GM21576 (cell line): ENCODE measurements at regions not wholly inside any gene's neighbourhood (a gene's known extent, or its start where the extent isn't known, plus 50 kb on each side); places are given as distances from the start of the nearest gene placed in this dataset.

Experiments used
- ATAC-seq: cut with Tn5 transposase; IDR thresholded peaks from one replicate; pipeline ENCODE4 v1.9.1; 2021; ENCODE audit warnings: mild to moderate bottlenecking, moderate library complexity; ENCODE audit not compliant: unreplicated experiment

- no peak for ATAC-seq
Measured at GRCh38 chr20:39547546-39548408, 585.6 kb downstream of the DHX35 start.

DNA sequence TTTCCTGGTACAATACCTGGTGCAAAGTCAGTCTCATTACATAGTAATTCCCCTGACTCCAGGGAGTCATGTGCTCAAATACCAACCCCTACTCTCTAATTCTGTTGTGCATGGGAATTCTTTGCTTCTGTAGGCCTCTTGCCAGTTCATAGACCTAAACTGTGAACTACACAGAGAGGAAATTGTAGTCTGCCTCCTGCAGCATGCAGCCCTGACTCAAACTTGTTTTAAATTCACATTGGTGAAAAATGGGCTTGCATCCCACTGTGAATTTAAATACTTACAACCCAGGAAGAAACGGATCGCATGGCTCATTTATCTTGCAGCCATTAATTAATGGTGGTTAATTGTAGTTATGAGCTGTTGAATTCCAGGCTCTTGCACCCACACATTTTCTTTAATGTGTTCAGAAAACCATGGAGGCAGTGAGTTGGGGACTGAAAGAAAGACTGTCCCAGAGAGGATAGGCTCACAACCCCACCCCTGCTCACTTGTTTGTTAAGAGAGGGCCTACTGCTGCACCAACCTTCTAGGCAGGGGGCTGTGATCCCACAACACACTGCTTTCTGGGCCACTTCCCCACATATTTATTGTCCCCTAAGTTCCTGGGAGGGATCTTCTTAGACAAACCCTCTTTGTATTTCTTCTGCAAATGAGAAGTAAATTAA is 579.1 kb downstream of the DHX35 start:
- ATAC-seq, result no peak

DNA sequence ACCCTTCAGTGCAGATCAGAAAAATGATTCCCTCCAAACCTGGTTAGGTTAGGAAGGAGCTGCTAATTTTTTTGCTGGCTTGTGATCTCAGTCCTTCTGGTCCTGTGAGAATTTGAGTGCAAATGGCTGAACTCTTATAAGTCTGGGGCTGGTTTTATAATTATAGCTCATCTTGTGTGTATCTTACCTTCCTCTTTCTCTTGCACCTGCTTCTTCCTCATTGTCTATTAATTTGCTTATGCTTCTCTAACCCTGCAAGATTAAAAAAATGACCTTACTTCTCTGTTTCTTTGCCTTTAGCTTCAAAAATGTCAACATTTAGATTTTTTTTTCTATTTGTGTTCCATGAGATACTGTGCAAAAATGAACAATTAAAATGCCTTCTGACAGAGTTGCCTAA is 576.2 kb downstream of the DHX35 start:
- ATAC-seq, result no peak

- no peak for ATAC-seq
Measured at GRCh38 chr20:39535301-39535700, 573.2 kb downstream of the DHX35 start.

GRCh38 chr20:39534846-39535245 is 572.7 kb downstream of the DHX35 start:
- ATAC-seq, result no peak

- no peak for ATAC-seq
Measured at GRCh38 chr20:39533858-39534257, 571.7 kb downstream of the DHX35 start.

DNA sequence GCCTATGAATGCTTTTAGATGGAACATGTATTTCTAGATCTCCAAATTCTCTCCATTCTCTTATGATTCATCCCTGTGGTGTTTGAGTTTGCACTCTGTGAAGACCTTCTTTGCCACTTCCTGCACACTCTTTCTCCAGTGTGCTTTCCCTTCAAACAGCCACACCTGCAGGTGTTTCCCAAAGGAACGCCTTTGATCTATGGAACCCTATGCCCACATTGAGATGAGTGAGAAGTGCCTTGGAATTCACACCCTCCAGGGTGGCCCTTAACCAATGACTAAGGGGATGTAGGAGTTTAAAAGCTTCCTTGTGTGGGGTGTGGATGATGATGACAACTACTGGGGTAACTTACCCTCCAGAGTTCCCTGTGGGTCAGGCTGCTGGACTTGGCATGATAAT is 570.1 kb downstream of the DHX35 start:
- ATAC-seq, result no peak

DNA sequence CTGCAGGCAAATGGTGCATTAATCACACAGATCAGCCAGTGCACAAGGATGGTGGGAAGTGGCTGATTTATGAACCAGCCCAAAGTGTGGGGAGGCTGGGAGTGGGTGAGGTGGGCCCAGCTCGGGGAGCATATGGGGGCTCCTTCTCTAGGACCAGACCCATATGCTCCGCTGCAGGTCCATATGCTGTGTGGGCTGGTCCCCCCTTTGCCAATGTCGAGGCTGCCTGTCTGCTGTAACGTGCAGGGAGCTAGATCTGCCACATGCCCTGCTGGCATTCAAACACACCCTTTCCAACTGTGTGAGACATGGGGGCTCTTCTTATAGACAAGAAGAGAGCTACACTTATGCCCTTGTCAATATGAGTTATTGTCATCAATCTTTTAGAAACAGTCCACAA is 566.3 kb downstream of the DHX35 start:
- no peak for ATAC-seq

DNA sequence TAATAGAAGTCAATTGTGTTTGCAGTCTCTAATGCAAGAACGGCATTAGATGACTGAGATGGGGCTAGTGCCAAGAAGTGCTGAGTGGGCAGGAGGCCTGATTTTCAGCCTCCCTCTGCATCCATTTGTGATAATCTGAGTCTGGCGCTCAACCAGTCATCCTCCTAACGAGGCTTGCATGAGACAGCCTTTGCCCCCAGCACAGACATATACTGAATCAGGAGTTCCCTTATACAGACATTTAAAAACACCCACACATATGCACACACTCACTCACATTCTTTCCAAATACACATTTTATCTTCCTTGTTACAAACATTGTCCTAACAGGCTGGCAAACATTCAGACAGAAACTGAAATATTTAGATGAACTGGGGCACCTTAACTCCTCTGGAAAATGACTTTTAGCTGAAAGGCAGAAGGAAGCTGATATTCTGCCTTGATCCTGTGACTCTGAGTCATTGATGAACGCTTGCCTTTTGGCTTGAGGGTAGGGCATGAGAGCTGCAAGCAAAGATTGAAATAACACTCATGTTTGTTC is 562.3 kb downstream of the DHX35 start:
- ATAC-seq, result no peak

GRCh38 chr20:39523405-39523804 is 561.3 kb downstream of the DHX35 start:
- no peak for ATAC-seq

- no peak for ATAC-seq
Measured at GRCh38 chr20:39518654-39519053, 556.5 kb downstream of the DHX35 start.

GRCh38 chr20:39516964-39517363 is 554.8 kb downstream of the DHX35 start:
- no peak for ATAC-seq

DNA sequence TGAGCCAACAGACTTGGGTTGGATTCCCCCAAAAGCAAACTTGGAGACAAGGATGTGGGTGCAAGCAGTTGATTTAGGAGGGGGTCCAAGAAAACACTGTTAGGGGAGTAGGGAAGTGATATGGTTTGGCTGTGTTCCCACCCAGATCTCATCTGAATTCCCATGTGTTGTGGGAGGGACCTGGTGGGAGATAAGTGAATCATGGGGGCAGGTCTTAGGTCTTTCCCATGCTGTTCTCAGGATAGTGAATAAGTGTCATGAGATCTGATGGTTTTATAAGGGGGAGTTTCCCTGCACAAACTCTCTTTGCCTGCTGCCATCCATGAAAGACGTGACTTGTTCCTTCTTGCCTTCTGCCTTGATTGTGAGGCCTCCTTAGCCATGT is 542.6 kb downstream of the DHX35 start:
- no peak for ATAC-seq

- ATAC-seq, result no peak
Measured at GRCh38 chr20:39503902-39504709, 542.0 kb downstream of the DHX35 start.

GRCh38 chr20:39492223-39492797 is 530.2 kb downstream of the DHX35 start:
- no peak for ATAC-seq

- no peak for ATAC-seq
Measured at GRCh38 chr20:39491711-39492110, 529.6 kb downstream of the DHX35 start.

GRCh38 chr20:39489986-39490560 is 527.9 kb downstream of the DHX35 start:
- no peak for ATAC-seq

- ATAC-seq, result no peak
Measured at GRCh38 chr20:39480276-39481043, 518.3 kb downstream of the DHX35 start.

GRCh38 chr20:39479196-39479810 is 517.2 kb downstream of the DHX35 start:
- ATAC-seq, result no peak
